SU-DHL-6 (cell line): ENCODE measurements at regions not wholly inside any gene's neighbourhood (a gene's known extent, or its start where the extent isn't known, plus 50 kb on each side); places are given as distances from the start of the nearest gene placed in this dataset.

ENCODE experiments used
- H2AFZ ChIP-seq: fragments of 200-600 bp; sonication (generic); 2 replicates; pipeline ENCODE4 v1.6.1; 2014; ENCODE audit warnings: low read depth, mild to moderate bottlenecking, moderate library complexity, mixed read lengths, antibody characterized with exemption, low read length; ENCODE audit not compliant: severe bottlenecking
- H3F3A ChIP-seq: fragments of 200-600 bp; shearing (Covaris generic); 2 replicates; pipeline ENCODE4 v1.6.0; 2016; ENCODE audit warnings: antibody characterized with exemption, mild to moderate bottlenecking; ENCODE audit not compliant: insufficient read depth
- H3K27ac ChIP-seq: fragments of 200-600 bp; sonication (generic); 2 replicates; pipeline ENCODE4 v1.5.1; 2016; ENCODE audit warnings: low read depth, mild to moderate bottlenecking, low read length, moderate library complexity, mixed read lengths
- H3K27me3 ChIP-seq: fragments of 200-600 bp; sonication (generic), shearing (Covaris generic); 2 replicates; pipeline ENCODE4 v1.6.0; 2014; ENCODE audit warnings: mild to moderate bottlenecking, low read length
- H3K36me3 ChIP-seq: fragments of 200-600 bp; sonication (generic); 2 replicates; pipeline ENCODE4 v1.6.1; 2014; ENCODE audit warnings: mild to moderate bottlenecking, low read length, mixed read lengths
- H3K4me2 ChIP-seq: fragments of 300-600, 200-600 bp; shearing (Covaris generic), sonication (generic); 2 replicates; pipeline ENCODE4 v1.6.0; 2014; ENCODE audit warnings: low read length, low read depth, mild to moderate bottlenecking; ENCODE audit not compliant: poor library complexity, severe bottlenecking
- H3K4me3 ChIP-seq: fragments of 200-600 bp; sonication (generic); 2 replicates; pipeline ENCODE4 v1.5.1; 2014; ENCODE audit warnings: antibody characterized with exemption, low read length, mild to moderate bottlenecking, mixed read lengths; ENCODE audit not compliant: insufficient read depth, poor library complexity, severe bottlenecking
- H3K79me2 ChIP-seq: fragments of 200-600 bp; sonication (generic); 2 replicates; pipeline ENCODE4 v1.6.1; 2014; ENCODE audit warnings: mild to moderate bottlenecking, low read length, moderate library complexity; ENCODE audit not compliant: insufficient read depth
- H3K9ac ChIP-seq: fragments of 200-600 bp; sonication (generic); 2 replicates; pipeline ENCODE4 v1.7.0; 2014; ENCODE audit warnings: mild to moderate bottlenecking, low read length
- H3K9me2 ChIP-seq: fragments of 200-600 bp; sonication (generic); replicated peaks from 2 replicates; pipeline ENCODE4 v1.6.1; 2014; ENCODE audit warnings: low read length; ENCODE audit not compliant: insufficient read depth
- H3K9me3 ChIP-seq: fragments of 200-600 bp; sonication (generic); 2 replicates; pipeline ENCODE4 v1.6.1; 2014; ENCODE audit warnings: low read length, mixed read lengths; ENCODE audit not compliant: insufficient read depth
- H4K20me1 ChIP-seq: fragments of 200-600 bp; sonication (generic); 2 replicates; pipeline ENCODE4 v1.6.1; 2014; ENCODE audit warnings: low read depth, mild to moderate bottlenecking, antibody characterized with exemption, low read length, moderate library complexity, mixed read lengths
- EZH2phosphoT487 ChIP-seq: fragments of 200-600 bp; sonication (generic), shearing (Covaris generic); conservative IDR thresholded peaks from 2 replicates; pipeline ENCODE4 v1.6.1; 2018; ENCODE audit warnings: mild to moderate bottlenecking, antibody characterized with exemption, low read length, moderate library complexity, mixed read lengths
- TF ChIP-seq, protein P1 (sequence below): fragments of 200-600 bp; sonication (generic); IDR thresholded peaks from one replicate; pipeline ENCODE4 v1.5.1; 2017; ENCODE audit warnings: antibody characterized with exemption, mild to moderate bottlenecking, low read length, moderate library complexity; ENCODE audit not compliant: insufficient read depth, poor library complexity, severe bottlenecking

DNA sequence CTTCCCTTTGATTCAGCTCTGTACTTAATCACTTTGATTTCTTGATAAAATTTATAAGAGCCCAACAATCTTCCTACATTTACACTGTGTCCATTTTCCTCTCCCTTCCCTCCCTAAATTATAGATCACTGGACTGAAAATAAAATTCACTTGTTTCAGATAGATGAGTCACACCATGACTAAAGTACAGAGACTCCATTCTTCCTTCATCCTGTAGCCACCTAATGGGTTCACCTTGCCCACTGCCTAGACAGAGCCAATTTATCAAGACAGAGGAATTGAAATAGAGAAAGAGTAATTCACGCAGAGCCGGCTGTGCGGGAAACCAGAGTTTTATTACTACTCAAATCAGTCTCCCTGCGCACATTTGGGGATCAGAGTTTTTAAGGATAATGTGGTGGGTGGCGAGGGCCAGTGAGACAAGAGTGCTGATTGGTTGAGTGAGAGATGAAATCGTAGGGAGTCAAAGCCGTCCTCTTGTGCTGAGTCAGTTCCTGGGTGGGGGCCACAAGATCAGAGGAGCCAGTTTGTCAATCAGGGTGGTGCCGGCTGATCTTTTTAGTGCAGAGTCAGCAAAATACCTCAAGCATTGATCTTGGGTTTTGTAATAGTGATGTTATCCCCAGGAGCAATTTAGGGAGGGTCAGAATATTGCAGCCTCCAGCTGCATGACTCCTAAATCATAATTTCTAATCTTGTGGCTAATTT is 71.3 kb upstream of the MED14 start:
- H3K9me3 ChIP-seq: no peaks in the 10 kb centered on the region
- H4K20me1 ChIP-seq: no peaks in the 10 kb centered on the region
- no peaks in the 10 kb centered on the region for H3K36me3 ChIP-seq
- H3K27ac ChIP-seq: no peak overlapping the region
- no peak overlapping the region for H3K4me2 ChIP-seq
- no peaks in the 10 kb centered on the region for H3F3A ChIP-seq
- H3K9ac ChIP-seq: no peak overlapping the region
- H3K27me3 ChIP-seq: no peaks in the 10 kb centered on the region
- H3K4me3 ChIP-seq: no peak overlapping the region
- no peak overlapping the region for H2AFZ ChIP-seq
- no peaks in the 10 kb centered on the region for H3K9me2 ChIP-seq
- TF ChIP-seq, protein P1, sequence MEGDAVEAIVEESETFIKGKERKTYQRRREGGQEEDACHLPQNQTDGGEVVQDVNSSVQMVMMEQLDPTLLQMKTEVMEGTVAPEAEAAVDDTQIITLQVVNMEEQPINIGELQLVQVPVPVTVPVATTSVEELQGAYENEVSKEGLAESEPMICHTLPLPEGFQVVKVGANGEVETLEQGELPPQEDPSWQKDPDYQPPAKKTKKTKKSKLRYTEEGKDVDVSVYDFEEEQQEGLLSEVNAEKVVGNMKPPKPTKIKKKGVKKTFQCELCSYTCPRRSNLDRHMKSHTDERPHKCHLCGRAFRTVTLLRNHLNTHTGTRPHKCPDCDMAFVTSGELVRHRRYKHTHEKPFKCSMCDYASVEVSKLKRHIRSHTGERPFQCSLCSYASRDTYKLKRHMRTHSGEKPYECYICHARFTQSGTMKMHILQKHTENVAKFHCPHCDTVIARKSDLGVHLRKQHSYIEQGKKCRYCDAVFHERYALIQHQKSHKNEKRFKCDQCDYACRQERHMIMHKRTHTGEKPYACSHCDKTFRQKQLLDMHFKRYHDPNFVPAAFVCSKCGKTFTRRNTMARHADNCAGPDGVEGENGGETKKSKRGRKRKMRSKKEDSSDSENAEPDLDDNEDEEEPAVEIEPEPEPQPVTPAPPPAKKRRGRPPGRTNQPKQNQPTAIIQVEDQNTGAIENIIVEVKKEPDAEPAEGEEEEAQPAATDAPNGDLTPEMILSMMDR: no peak
- no peak for TF ChIP-seq EZH2phosphoT487
- H3K79me2 ChIP-seq: no peaks in the 10 kb centered on the region

DNA sequence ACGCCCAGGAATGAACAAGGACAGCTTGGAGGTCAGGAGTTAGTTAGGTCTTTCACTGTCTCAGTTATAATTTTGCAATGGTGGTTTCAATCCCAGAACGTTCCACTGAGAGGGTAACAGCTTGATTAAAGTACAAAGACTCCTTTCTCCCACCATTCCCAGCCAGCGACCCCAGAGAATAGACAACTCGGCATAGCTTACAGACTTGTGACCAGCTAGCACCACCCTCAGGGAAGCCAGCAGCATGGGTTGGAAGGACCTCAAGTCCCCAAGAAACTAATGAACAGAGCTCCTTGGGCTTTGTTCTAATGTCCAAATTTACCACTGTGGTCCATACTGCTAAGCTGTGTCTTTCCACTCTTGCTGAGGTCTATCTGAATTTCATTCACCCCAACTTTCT is 72.0 kb upstream of the MED14 start:
- Histone ChIP-seq H3K27me3 (no peaks in the 10 kb centered on the region), H3K9ac (no peak overlapping the region), H2AFZ (no peak overlapping the region), H3F3A (no peaks in the 10 kb centered on the region), H3K36me3 (no peaks in the 10 kb centered on the region), H3K79me2 (no peaks in the 10 kb centered on the region), H3K9me2 (no peaks in the 10 kb centered on the region), H3K4me2 (no peak overlapping the region), H3K27ac (no peak overlapping the region), H3K9me3 (no peaks in the 10 kb centered on the region), H3K4me3 (no peak overlapping the region), H4K20me1 (no peaks in the 10 kb centered on the region)
- TF ChIP-seq, protein P1: no peak
- no peak for TF ChIP-seq EZH2phosphoT487

DNA sequence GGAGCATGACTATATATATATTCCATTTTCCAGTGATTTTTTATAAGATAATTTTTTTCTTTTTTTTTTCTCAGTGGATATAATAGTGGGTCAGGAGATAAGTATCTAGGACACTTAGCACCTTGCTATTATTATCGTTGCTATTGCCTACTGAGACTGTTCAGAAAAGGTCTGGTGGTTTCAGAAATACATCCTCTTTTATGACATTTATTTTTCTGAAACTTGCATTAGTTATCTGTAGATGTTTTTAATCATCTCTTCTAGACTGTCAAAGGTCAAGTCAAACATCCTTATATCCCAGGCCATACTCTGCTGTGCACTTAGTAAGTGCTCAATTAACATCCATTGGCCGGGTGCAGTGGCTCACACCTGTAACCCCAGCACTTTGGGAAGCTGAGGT is 72.9 kb upstream of the MED14 start:
- Histone ChIP-seq H3K4me2 (no peak overlapping the region), H3K4me3 (no peak overlapping the region), H3K36me3 (no peaks in the 10 kb centered on the region), H3K9me3 (no peaks in the 10 kb centered on the region), H2AFZ (no peak overlapping the region), H3K79me2 (no peaks in the 10 kb centered on the region), H3K27ac (no peak overlapping the region), H3K9me2 (no peaks in the 10 kb centered on the region), H4K20me1 (no peaks in the 10 kb centered on the region), H3K9ac (no peak overlapping the region), H3F3A (no peaks in the 10 kb centered on the region), H3K27me3 (no peaks in the 10 kb centered on the region)
- no peak for TF ChIP-seq EZH2phosphoT487
- TF ChIP-seq, protein P1: no peak
